ENCODE measurements at regions not wholly inside any gene's neighbourhood (a gene's known extent, or its start where the extent isn't known, plus 50 kb on each side); places are given as distances from the start of the nearest gene placed in this dataset.

DNA sequence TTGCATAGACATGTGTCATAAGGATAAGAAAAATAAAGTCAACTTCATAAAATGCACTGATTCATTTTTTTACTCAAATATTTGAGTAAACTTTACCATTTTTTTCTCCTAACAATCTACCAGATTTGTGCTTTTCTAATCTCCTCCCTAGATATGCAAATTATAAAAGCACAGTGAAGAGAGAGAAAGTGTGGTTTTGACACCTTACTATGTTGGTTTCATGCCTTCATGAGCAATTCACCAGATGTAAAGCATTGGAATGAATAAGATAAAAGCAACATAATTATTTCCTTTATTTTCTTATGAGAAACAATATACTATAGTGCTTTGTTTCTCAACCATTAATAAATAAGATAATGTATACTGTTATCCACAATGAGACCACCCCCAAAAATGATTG lies 432.5 kb upstream of the PCDH15 start:
- TF ChIP-seq POLR2AphosphoS5 (IDR thresholded peaks at IDR 0.05; ENCODE audit: low read depth, low read length) (no peak), TAF1 (IDR thresholded peaks at IDR 0.05; ENCODE audit: borderline replicate concordance, insufficient read depth, low read length) (no peak), REST (IDR thresholded peaks at IDR 0.05; ENCODE audit: insufficient read depth in 1 of 2, low read depth in 2 of 2, low read length in 2 of 2) (no peak), SIN3A (IDR thresholded peaks at IDR 0.05; ENCODE audit: borderline replicate concordance, insufficient read depth, low read length) (no peak)
